ENCODE measurements at regions not wholly inside any gene's neighbourhood (a gene's known extent, or its start where the extent isn't known, plus 50 kb on each side); places are given as distances from the start of the nearest gene placed in this dataset.

DNA sequence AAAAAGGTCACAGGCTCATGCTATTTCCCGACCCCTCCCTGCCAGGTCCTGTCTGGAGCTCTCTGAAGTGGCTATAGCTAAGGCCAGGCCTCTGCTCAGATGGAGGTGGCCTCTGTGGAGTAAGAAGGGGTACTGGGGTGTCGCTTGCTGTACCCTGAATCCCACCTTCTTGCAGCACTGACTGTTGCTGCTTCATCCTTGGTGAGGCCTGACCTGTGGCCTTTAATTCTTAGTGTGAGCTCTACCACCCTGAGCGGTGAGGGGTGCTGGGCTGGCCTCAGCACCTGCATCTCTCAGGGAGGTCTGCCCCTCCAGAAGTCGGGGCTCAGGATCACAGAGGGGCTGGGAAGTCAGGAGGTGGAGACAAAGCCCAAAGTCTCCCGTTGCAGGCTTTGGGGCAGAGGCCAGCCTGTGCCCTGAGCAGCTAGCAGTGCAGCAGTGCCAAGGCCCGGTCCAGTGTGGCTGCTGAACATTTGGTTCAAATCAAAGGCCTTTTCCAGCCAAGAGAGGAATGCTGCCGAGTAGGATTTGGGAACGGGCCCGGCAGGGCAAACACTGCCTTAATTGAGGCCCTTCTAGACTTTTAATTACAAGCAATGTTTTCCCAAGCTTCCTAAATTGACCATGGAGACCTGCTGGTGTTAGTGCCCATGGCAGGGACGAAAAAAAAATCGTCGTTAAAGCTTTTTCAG lies 133.5 kb upstream of the HAAO start:
- no peak for DNase-seq (ENCODE audit: low read depth in 1 of 2, low spot score in 1 of 2)

DNA sequence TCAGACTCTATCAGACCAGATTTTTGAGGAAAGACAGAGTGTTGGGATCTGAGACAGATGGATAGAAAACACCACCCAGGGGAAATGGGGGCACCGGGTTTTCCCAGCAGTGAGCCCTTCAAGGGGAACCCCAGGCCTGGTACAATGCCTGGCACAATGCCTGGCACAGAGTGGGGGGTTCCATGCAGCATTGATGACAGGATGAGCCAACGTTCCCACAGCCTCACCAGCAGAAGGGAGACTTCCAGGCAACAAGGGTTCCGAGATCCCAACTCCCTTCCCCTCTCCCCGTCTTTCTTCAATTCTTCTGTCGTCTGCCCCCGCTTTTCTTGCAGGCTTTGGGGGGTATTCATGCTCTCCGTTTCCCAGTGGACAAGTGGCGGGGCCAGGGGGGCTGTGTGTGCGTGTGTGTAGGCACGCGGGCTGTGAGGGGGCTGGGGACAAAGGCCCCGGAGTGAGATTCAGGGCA lies 132.1 kb upstream of the HAAO start:
- no peak for DNase-seq (ENCODE audit: low read depth in 1 of 2, low spot score in 1 of 2)

DNA sequence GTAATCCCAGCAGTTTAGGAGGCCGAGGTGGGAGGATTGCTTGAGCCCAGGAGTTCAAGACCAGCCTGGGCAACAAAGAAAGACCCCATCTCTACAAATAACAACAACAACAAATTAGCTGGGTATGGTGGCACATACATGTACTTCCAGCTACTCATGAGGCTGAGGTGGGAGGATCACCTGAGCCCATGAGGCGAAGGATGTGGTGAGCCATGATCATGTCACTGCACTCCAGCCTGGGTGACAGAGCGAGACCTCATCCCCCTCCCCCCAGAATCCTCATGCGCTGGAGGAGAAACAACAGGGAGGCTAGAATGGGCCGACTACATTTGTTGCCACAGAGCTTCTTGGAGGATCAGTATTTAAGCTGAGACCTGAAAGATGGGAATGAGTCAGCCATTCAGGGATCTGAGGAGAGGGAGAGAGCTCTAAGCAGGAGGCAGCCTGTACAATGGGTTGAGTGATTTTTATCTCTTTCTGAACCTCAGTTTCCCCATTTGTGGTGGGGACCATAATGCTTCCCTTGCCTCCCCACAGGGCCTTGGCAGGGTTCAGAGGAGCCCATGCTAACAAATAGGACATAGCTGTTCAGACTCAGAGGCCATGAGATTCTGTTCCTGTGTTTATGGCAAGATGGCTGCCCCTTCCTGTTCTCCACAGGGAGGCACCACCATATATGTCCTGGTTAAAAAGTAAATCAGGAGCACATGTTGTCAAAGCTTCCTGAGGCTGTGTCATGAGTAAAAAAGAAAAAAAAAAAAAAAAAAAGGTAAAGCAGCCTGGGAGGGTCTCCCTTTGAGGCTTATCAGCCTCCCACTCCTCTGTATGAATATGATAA lies 131.4 kb upstream of the HAAO start:
- no peak for DNase-seq (ENCODE audit: low read depth in 1 of 2, low spot score in 1 of 2)

DNA sequence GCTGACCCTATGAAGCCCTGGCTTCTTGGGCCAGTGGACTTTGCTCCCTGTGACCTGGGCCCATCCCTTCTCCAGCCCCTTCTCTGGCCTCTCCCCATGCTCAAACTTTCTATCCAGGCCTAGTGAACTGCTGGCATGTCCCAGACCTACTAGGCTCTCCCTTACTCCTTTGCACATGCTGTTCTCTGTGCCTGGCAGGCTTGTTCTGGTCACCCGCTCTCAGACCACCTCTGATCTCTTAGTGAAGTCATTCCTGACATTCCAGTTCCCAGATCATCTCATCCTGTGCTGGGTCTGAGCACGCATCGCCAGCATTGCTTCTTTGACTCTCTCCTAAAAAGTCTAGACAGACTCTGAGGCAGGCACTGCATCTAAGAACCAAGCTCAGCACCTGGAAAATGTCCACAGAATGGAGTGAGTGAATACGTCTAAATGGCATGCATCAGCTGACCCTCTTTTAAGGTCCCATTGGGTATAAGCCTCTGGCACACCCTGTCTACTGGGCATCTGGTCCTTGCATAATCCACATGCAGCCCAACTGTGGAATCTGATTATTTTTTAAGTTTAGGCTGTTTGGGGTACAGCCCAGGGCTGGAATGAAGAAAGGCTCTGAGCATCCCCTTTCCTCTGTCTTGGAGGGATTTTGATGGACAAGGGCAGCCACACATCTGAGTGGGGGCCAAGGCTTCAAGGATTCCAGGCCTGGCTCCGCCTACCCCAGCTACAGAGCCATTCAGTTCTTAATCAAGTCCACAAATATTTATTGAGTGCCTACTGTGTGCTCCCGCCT lies 130.6 kb upstream of the HAAO start:
- DNase-seq (ENCODE audit: low read depth in 1 of 2, low spot score in 1 of 2) = no peak

DNA sequence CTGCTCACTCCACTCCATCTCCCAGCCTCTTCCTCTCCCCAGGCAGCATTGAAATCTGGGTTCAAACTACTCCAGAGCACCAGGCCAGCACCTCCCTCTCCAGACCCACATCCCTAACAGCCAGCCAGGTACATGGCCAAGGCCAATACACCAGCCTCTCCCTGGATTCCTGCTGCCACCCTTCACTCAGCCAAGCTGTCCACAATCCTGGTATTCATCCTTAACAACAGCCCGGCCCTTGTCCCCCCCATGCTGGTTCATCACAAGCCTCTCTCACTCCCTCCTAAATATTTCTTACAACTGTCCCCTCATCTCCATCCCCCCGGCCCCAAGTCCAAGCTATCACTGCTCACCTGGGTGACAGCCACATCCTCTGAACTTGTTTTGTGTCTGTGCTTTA lies 129.9 kb upstream of the HAAO start:
- DNase-seq (ENCODE audit: low read depth in 1 of 2, low spot score in 1 of 2) = no peak

DNA sequence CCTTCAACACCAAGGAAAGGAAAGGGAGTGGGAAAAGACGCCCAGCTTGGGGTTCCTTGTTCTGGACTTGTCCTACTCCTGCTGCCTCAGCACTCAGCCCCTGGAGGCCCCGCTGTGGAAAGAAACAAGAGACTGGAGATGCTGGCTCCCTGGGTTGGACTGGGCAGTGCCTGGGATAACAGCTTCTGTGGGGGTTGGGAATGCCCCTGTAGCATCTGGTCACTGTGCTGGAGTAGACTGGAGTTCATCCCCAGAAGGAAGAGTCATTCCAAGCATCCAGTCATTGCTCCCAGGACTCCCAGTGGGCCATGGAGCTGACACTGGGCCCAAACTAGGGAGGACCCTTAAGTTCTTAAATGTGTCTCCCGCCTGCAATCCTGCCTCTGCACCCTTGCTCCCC lies 129.3 kb upstream of the HAAO start:
- no peak for DNase-seq (ENCODE audit: low read depth in 1 of 2, low spot score in 1 of 2)

DNA sequence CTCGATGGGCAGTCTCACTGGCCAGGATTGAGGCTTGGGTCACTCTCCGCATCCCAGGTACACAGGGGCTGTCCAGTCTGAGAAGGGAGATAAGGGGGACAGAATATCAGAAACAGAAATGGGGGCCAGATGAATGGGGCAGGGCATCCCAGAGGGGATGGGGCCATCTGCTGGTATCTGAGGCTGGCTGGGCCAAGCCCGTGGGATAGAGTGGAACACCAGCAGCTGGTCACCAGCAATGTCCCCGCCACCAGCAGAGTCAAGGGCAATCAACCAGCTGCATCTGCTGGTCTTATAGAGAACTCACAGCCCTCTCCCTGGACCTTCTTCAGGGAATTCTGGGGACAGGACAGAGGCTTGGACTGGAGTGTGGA lies 128.8 kb upstream of the HAAO start:
- no peak for DNase-seq (ENCODE audit: low read depth in 1 of 2, low spot score in 1 of 2)

DNA sequence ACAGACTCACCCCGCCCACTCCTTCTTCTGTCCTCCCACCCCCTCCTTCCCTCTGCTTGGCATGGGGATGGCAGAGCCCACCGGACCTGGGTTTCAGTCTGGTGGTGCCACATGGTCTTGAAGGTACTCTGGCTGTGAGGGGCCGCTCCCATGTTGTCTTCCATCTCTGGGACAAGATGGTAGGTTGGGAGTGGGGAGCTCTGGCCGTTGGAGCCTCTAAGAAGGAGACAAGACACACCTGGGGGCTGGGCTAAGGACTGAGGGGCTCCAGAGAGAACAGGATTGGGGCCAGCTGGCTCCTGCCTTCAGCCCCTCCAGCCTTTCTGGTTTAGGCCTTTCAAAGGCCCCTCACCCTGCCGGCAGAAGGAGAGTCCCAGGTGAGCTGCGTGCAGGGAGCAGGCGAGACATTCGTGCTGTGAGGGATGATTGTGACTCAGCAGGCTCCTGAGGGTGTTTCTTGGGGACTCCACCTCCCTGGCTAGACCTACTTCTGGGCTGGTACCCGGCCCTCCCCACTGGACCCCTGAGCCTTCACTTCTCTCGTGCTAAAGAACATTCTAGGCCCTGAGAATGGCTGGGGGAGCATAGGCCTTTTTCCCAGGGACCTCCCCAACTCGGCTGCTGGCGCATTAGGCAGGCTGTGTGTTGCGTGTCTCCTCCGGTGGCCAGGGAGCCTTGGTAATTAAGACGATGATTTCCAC lies 128.2 kb upstream of the HAAO start:
- DNase-seq (ENCODE audit: low read depth in 1 of 2, low spot score in 1 of 2) = no peak

DNA sequence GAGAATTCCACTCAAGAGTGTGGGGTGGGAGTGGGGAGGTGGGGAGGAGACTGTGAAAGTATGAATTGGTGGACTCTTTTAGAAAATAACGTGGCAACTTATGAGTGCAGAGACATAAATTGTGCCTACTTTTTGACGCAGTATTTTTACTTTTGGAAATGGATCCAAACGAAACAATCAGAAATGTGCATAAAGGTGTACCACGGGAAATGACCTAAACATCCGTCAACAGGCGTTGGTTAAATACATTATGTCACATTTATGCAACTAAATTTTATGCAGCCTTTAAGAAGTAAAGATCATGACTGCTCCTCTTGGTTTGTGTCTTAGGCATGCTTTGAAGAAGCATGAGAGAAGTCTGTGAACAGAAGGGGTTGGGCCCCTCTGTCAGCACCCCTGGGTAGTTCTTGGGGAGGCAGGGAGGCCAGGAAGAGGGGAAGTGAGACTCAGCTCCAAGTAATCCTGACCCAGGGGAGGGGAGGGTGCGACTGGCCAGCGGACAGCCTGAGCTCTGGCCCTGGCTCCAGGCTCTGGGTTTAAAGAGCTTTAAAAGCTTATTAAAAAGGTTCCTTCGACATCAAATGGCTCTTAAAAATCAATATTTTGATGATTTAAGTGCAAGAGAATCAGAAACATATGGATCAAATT lies 126.4 kb upstream of the HAAO start:
- no peak for DNase-seq (ENCODE audit: low read depth in 1 of 2, low spot score in 1 of 2)

DNA sequence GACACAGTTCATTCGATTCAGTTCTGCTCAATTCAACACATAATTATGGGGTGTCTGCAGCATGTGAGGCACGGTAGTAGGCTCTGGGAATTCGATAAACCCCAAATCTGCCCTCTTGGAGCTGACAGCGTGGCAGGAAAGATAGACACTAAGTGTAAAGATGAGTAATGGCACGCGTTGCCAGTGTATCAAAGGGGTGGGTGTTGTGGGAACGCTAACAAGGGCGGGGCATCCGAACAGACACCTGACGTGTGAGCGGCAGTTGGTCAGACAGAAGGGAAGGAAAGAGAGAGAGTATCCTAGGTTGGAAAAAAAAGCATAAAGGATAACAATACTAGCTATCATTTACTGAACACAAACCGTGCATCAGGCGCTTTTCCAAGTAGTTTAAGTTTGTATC lies 125.7 kb upstream of the HAAO start:
- DNase-seq (ENCODE audit: low read depth in 1 of 2, low spot score in 1 of 2) = no peak

DNA sequence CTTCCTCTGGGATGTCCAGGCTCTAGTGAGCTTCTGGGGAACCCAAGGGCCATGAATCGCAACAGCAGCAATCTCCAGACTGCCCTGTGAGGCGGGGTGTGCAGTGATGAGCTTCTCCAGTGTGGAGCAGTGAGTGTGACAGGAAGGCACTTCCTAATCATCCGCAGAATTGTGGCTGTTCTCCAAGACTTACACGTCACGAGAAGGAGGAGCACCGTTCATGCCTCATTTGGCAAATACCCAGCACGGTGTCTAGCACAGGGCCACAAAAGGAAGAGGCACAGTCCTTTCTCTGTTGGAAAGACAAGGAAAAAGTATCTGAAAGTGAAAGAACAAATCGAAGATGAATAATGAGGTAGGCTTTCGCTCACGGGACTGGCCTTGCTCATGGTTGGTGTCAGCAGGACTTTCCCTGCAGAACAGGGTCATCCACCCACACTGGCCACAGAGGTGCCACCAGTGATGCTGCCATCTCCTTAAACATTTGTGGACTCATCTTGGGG lies 125.1 kb upstream of the HAAO start:
- DNase-seq (ENCODE audit: low read depth in 1 of 2, low spot score in 1 of 2) = no peak

DNA sequence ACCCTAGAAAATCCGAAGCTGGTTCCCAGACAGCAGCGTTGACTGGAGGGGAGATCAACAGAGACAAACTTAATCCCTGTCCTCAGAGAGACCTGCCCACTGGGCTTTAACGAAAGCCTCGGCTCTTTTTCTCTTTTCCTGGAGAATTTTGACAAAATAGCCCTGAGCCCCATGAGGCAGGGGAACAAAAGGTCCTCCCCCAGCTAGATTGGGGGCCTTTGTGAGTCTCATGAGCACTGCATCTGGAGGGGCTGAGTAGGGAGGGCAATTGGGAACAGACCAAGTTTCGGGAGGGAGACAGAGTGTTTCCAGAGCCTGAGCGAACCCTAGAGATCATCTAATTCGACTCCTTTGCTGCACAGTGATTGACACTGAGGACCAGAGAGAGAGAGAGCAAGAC lies 123.9 kb upstream of the HAAO start:
- no peak for DNase-seq (ENCODE audit: low read depth in 1 of 2, low spot score in 1 of 2)

DNA sequence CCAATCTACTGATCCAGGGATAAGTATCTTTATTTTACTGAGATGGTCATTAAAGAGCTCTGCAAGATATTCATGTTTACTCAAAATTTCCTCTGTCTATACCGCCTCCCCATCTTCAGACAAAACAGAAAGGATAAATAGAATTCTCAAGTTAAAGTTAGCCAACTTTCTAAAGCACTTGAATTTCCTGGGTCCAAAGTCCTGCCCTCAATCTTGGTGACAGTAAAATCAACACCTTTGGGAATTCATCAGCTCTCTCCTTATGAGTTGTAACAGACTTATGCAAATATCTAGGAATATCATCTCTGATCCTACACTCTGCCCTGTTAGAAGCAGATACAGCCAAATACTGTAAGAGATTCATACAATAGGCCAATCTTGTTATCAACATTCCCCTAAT lies 122.5 kb upstream of the HAAO start:
- DNase-seq (ENCODE audit: low read depth in 1 of 2, low spot score in 1 of 2) = no peak

DNA sequence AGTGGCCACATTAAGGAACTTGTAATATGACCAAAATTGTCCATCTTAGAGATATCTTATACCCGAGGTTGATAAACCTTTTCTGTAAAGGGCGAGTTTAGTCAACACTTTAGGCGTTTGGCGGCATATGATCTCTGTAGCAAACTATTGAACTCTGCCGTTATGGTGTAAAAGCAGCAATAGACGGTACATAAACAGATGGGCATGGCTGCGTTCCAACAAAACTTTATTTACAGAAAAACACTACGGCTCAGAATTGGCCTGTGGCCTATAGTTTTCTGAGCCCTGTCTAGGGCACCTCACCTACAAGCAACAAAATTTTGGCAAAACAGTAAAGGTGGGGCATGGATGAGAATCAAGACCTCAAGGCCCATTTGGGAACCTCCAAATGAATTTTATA lies 121.9 kb upstream of the HAAO start:
- DNase-seq (ENCODE audit: low read depth in 1 of 2, low spot score in 1 of 2) = no peak

DNA sequence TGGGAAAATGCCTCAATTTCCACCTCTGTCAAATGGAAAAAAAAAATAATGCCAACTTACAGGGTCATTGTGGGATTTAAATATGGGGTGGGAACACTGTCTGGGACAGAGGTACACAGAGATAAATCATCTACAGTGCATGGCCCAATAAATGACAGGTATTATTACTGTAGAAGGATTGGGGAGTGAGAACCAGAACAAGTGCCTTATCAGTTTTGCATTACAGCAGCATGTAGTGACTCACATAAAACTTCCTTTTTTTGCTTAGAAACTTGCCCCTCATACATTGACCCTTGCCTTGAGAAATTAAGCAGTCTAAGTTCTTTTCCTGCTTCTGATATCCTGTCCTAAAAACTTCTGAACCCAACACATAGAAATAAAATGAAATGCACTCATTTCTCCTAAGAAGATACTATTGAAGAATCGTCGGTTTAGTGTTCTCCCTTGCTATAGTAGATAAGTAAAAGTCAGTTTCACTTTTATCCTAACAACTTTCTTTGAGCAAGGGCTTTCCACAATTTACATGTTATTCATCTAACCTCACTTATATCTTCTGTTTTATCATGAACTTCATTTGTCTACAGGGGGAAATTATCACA lies 121.0 kb upstream of the HAAO start:
- DNase-seq (ENCODE audit: low read depth in 1 of 2, low spot score in 1 of 2) = no peak

DNA sequence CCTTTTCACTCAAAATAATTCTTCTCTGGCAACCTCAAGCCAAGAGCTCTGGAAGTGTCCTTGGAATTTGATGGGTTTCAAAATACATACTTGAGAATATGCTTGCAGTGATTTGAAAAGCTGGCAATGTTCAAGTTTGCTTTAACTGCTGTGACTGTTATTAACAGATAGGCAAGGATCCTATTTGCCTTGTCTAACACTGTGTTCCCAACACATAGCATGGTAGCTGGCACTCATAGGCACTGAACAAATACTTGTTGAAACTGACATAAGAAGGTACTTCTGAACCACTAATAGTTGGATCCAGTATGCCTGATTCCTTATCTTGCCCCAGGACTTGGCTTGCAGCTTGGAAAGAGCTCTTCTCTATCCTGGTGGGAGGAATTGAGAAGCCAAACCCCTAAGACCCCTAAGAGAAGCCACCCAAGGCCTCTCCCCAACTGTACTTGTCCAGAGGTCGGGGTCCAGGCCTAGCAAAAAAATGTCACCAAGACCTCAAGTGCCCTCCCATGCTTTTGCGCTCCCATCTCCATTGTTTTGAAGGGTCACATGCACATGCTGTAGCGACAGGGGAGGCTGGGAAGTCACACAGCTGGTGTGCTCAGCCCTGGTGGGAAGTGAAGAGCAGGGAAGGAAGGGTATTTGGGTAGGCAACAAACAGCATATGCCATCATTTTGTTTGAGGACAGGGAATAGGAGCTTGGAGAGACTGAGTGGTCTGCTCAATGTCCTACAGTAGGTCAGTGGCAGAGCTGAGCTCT lies 118.4 kb upstream of the HAAO start:
- DNase-seq (ENCODE audit: low read depth in 1 of 2, low spot score in 1 of 2) = no peak

DNA sequence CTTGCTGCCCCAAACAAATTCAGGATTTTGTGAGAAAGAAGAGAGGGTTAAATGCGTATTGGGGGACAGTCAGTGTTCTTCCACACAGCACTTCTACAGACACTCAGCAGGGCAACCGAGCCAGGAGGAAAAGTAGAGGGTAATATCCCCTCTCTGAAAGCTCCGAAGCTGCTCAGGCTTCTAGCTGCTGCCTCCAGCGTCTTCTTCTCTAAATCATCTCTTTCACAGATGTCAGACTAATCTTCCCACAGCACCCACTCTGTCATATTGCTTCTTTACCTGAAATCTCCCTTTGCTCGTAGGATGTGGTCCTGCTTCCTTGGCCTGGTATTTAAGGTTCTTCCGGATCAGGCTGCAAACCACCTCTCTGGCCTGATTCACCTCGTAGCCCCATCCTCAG lies 117.6 kb upstream of the HAAO start:
- DNase-seq (ENCODE audit: low read depth in 1 of 2, low spot score in 1 of 2) = no peak

DNA sequence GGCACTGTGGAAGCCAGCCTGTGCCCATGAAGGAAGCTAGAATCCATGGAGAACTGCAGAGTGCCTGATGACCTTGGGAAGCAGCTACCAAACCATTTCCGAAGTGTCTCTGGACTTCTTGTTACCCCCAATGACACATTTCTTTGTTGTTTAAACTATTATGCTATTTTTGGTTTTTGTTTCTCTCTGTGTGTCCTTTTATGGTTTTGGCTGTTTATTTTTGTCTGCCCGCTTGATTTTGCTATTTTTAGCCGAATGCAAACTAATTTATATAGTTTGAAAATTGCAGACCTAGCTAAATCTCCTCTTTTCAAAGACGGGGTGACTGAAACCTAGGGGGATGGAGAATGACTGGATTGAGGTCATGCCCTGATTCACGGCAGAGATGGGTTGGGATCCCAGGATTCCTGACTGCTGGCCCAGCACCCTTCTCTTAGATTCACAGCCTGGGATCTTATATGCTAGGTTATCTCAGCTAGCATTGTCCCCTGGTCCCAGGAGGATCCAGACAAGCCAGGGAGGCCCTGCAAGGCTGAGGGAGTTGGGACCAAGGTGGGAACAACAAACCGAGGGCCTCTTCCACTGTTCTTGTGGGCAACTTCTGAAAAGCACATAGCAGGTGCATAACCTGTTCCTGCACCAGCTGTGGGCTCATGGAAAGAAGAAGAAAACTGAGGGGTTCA lies 116.3 kb upstream of the HAAO start:
- DNase-seq (ENCODE audit: low read depth in 1 of 2, low spot score in 1 of 2) = no peak

DNA sequence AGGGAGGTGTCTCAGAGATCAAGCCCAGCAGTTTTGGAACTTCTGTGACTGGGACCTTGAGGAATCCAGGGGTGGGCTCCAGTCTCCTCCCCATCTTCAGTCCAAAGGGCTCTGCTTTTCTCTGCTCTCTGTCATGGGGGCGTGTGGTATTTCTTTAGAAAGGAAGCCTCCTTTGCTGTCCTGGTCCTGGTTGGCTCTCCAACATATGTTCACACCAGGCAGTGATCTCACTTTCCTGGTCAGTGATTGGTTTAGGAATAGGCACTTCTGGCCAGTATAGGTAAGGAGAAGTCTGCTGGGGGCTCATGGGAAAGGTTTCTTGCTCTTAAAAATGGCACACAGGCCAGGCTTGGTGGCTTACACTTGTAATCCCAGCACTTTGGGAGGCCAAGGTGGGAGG lies 115.5 kb upstream of the HAAO start:
- DNase-seq (ENCODE audit: low read depth in 1 of 2, low spot score in 1 of 2) = no peak

Measured in activated T-helper 1 cell treated with anti-CD3 and anti-CD28 coated beads, Interleukin-2, amount 50 U/mL, for 16 hours (primary cell).